ENCODE measurements at regions not wholly inside any gene's neighbourhood (a gene's known extent, or its start where the extent isn't known, plus 50 kb on each side); places are given as distances from the start of the nearest gene placed in this dataset.

- H3K4me3 ChIP-seq, result no peak overlapping the region
- H3K9me3 ChIP-seq, result no peaks in the 10 kb centered on the region
- DNase-seq (ENCODE audit: low spot score), result no peak
- H3K27me3 ChIP-seq (replicated peaks; ENCODE audit: insufficient read depth), result no peaks in the 10 kb centered on the region
- no peak for TF ChIP-seq CTCF (IDR thresholded peaks at IDR 0.05)
- no peak overlapping the region for H3K27ac ChIP-seq
- no peaks in the 10 kb centered on the region for H3K36me3 ChIP-seq
- ATAC-seq (ENCODE audit: insufficient number of reproducible peaks, low FRiP score, low read depth), result no peak
- H3K4me1 ChIP-seq (ENCODE audit: control insufficient read depth in 1 of 2, low read depth in 2 of 2), result no peaks in the 10 kb centered on the region
Observed at GRCh38 chr3:164927728-164928127, 150.6 kb downstream of the SI start.

GRCh38 chr3:164918905-164919304 lies 159.4 kb downstream of the SI start:
- Histone ChIP-seq H3K4me3 (no peak overlapping the region), H3K27ac (no peak overlapping the region), H3K36me3 (no peaks in the 10 kb centered on the region), H3K27me3 (replicated peaks; ENCODE audit: insufficient read depth) (no peaks in the 10 kb centered on the region), H3K4me1 (ENCODE audit: control insufficient read depth in 1 of 2, low read depth in 2 of 2) (no peaks in the 10 kb centered on the region), H3K9me3 (no peaks in the 10 kb centered on the region)
- no peak for ATAC-seq (ENCODE audit: insufficient number of reproducible peaks, low FRiP score, low read depth)
- no peak for DNase-seq (ENCODE audit: low spot score)
- TF ChIP-seq CTCF (IDR thresholded peaks at IDR 0.05), result no peak

GRCh38 chr3:164912916-164913315 lies 165.4 kb downstream of the SI start:
- no peak for ATAC-seq (ENCODE audit: insufficient number of reproducible peaks, low FRiP score, low read depth)
- H3K27me3 ChIP-seq (replicated peaks; ENCODE audit: insufficient read depth), result no peaks in the 10 kb centered on the region
- TF ChIP-seq CTCF (IDR thresholded peaks at IDR 0.05), result no peak

GRCh38 chr3:164903820-164904451 lies 174.4 kb downstream of the SI start:
- Histone ChIP-seq H3K4me1 (ENCODE audit: control insufficient read depth in 1 of 2, low read depth in 2 of 2) (no peaks in the 10 kb centered on the region), H3K9me3 (no peaks in the 10 kb centered on the region), H3K4me3 (no peak overlapping the region), H3K27me3 (replicated peaks; ENCODE audit: insufficient read depth) (no peaks in the 10 kb centered on the region), H3K36me3 (no peaks in the 10 kb centered on the region), H3K27ac (no peak overlapping the region)
- no peak for DNase-seq (ENCODE audit: low spot score)
- no peak for ATAC-seq (ENCODE audit: insufficient number of reproducible peaks, low FRiP score, low read depth)
- no peak for TF ChIP-seq CTCF (IDR thresholded peaks at IDR 0.05)

More at GRCh38 chr3:164912916-164913315, 165.4 kb downstream of the SI start:
- no peak for DNase-seq (ENCODE audit: low spot score)
- Histone ChIP-seq H3K4me1 (ENCODE audit: control insufficient read depth in 1 of 2, low read depth in 2 of 2) (no peaks in the 10 kb centered on the region), H3K36me3 (no peaks in the 10 kb centered on the region), H3K27ac (no peak overlapping the region), H3K9me3 (no peaks in the 10 kb centered on the region), H3K4me3 (no peak overlapping the region)

- H3K27me3 ChIP-seq (replicated peaks; ENCODE audit: insufficient read depth), result no peaks in the 10 kb centered on the region
- no peak for ATAC-seq (ENCODE audit: insufficient number of reproducible peaks, low FRiP score, low read depth)
- no peak overlapping the region for H3K4me3 ChIP-seq
- no peak for DNase-seq (ENCODE audit: low spot score)
- H3K27ac ChIP-seq, result no peak overlapping the region
- TF ChIP-seq CTCF (IDR thresholded peaks at IDR 0.05), result no peak
- H3K4me1 ChIP-seq (ENCODE audit: control insufficient read depth in 1 of 2, low read depth in 2 of 2), result no peaks in the 10 kb centered on the region
- H3K9me3 ChIP-seq, result no peaks in the 10 kb centered on the region
- no peaks in the 10 kb centered on the region for H3K36me3 ChIP-seq
Observed at GRCh38 chr3:164897342-164897741, 181.0 kb downstream of the SI start.

Data from thoracic aorta (tissue), 2 donors.